ENCODE measurements at regions not wholly inside any gene's neighbourhood (a gene's known extent, or its start where the extent isn't known, plus 50 kb on each side); places are given as distances from the start of the nearest gene placed in this dataset.

DNA sequence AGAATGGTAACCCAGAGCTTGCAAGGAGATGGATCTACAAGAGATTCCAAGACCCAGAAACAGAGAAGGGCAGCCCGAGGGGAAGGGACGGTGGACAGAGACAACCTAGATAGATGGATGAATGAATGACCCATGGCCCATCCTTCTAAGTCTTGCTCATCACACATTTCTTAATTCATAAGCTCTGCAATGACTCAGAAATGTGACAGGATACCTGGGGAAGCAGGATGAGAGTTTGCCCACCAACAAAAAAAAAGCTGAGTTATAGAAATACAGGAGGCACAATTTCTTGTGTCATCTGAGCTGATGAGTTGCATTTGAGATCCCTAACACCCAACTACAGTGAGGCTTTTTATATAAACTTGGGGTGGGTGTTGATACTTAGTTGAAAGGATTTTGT is 76.6 kb downstream of the CNTN3 start:
- H3K36me3 ChIP-seq (ENCODE audit: insufficient read depth, low read length, poor library complexity, severe bottlenecking): no peaks in the 10 kb centered on the region
- H3K4me3 ChIP-seq (ENCODE audit: low read depth, low read length, poor library complexity, severe bottlenecking): no peak overlapping the region
- no peaks in the 10 kb centered on the region for H3K27me3 ChIP-seq (replicated peaks; ENCODE audit: insufficient read depth, low read depth, low read length, poor library complexity)
- ChIA-PET POLR2A (ENCODE audit: low non-redundant PET) (no interaction called here), CTCF (no interaction called here)
- H3K4me1 ChIP-seq (ENCODE audit: insufficient read depth, low read length, poor library complexity, severe bottlenecking): no peaks in the 10 kb centered on the region
- TF ChIP-seq EZH2 (IDR thresholded peaks at IDR 0.05; ENCODE audit: borderline replicate concordance, low read depth, low read length, poor library complexity, severe bottlenecking): no peak
- TF ChIP-seq, protein P1, sequence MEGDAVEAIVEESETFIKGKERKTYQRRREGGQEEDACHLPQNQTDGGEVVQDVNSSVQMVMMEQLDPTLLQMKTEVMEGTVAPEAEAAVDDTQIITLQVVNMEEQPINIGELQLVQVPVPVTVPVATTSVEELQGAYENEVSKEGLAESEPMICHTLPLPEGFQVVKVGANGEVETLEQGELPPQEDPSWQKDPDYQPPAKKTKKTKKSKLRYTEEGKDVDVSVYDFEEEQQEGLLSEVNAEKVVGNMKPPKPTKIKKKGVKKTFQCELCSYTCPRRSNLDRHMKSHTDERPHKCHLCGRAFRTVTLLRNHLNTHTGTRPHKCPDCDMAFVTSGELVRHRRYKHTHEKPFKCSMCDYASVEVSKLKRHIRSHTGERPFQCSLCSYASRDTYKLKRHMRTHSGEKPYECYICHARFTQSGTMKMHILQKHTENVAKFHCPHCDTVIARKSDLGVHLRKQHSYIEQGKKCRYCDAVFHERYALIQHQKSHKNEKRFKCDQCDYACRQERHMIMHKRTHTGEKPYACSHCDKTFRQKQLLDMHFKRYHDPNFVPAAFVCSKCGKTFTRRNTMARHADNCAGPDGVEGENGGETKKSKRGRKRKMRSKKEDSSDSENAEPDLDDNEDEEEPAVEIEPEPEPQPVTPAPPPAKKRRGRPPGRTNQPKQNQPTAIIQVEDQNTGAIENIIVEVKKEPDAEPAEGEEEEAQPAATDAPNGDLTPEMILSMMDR (conservative IDR thresholded peaks at IDR 0.05; ENCODE audit: low read depth, low read length): no peak
- intact Hi-C loops (cut with micrococcal nuclease; ENCODE audit: unreplicated experiment): no loop called here
- no peak overlapping the region for H3K27ac ChIP-seq (ENCODE audit: low read depth, low read length, poor library complexity, severe bottlenecking)
- H3K9me3 ChIP-seq (ENCODE audit: low read depth, low read length, poor library complexity, severe bottlenecking): no peaks in the 10 kb centered on the region
- BruUV-seq (replicated peaks): no TSS peak
- DNase-seq (ENCODE audit: low spot score): no peak

DNA sequence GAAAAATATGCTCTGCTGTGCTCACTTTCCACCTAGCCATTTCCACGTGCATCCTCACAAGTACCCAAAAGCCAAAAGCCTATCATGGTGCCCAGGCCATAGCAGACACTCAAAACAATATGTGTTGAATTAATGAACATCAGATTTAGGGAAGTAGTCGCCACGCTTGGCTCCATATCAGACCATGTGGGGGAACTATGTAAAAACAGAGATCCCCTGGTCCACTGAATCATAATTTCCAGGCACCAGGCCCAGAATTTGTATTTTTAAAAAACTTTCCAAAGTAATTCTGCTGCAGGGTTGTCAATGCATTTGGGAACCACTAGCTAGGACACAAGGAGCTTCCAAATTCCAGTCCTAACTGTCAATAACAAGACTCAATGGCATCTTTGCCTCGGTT is 77.3 kb downstream of the CNTN3 start:
- Histone ChIP-seq H3K9me3 (ENCODE audit: low read depth, low read length, poor library complexity, severe bottlenecking) (no peaks in the 10 kb centered on the region), H3K27me3 (replicated peaks; ENCODE audit: insufficient read depth, low read depth, low read length, poor library complexity) (no peaks in the 10 kb centered on the region), H3K36me3 (ENCODE audit: insufficient read depth, low read length, poor library complexity, severe bottlenecking) (no peaks in the 10 kb centered on the region), H3K4me1 (ENCODE audit: insufficient read depth, low read length, poor library complexity, severe bottlenecking) (no peaks in the 10 kb centered on the region), H3K27ac (ENCODE audit: low read depth, low read length, poor library complexity, severe bottlenecking) (no peak overlapping the region), H3K4me3 (ENCODE audit: low read depth, low read length, poor library complexity, severe bottlenecking) (no peak overlapping the region)
- no peak for DNase-seq (ENCODE audit: low spot score)
- TF ChIP-seq, protein P1 (conservative IDR thresholded peaks at IDR 0.05; ENCODE audit: low read depth, low read length): no peak
- TF ChIP-seq EZH2 (IDR thresholded peaks at IDR 0.05; ENCODE audit: borderline replicate concordance, low read depth, low read length, poor library complexity, severe bottlenecking): no peak
- ChIA-PET CTCF (no interaction called here), POLR2A (ENCODE audit: low non-redundant PET) (no interaction called here)
- intact Hi-C loops (cut with micrococcal nuclease; ENCODE audit: unreplicated experiment): no loop called here
- no TSS peak for BruUV-seq (replicated peaks)

DNA sequence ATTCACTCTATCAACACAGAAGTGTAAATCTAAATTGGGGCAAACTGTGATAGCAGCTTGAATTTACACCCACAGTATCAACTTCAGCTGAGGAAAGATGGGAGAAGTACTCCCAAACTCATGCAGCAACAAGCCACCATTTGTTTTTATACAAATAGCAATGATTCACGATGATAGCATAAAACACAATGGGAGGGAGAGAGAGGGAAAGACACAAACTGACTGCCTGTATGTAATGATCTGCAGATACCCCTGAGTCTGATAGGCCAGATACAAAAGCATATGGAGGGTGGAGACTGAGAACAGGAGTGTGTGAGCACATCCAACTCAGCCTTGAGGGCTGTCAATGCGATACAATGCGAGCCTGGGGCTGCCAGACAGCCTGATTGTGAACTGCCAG is 79.2 kb downstream of the CNTN3 start:
- intact Hi-C loops (cut with micrococcal nuclease; ENCODE audit: unreplicated experiment): no loop called here
- TF ChIP-seq EZH2 (IDR thresholded peaks at IDR 0.05; ENCODE audit: borderline replicate concordance, low read depth, low read length, poor library complexity, severe bottlenecking): no peak
- TF ChIP-seq, protein P1 (conservative IDR thresholded peaks at IDR 0.05; ENCODE audit: low read depth, low read length): no peak
- H3K27ac ChIP-seq (ENCODE audit: low read depth, low read length, poor library complexity, severe bottlenecking): no peak overlapping the region
- H3K4me1 ChIP-seq (ENCODE audit: insufficient read depth, low read length, poor library complexity, severe bottlenecking): no peaks in the 10 kb centered on the region
- ChIA-PET CTCF (no interaction called here), POLR2A (ENCODE audit: low non-redundant PET) (no interaction called here)
- no peak overlapping the region for H3K4me3 ChIP-seq (ENCODE audit: low read depth, low read length, poor library complexity, severe bottlenecking)
- H3K36me3 ChIP-seq (ENCODE audit: insufficient read depth, low read length, poor library complexity, severe bottlenecking): no peaks in the 10 kb centered on the region
- DNase-seq (ENCODE audit: low spot score): no peak
- H3K27me3 ChIP-seq (replicated peaks; ENCODE audit: insufficient read depth, low read depth, low read length, poor library complexity): no peaks in the 10 kb centered on the region
- no peaks in the 10 kb centered on the region for H3K9me3 ChIP-seq (ENCODE audit: low read depth, low read length, poor library complexity, severe bottlenecking)
- no TSS peak for BruUV-seq (replicated peaks)
